Lung (tissue), 11 donors: ENCODE measurements at regions not wholly inside any gene's neighbourhood (a gene's known extent, or its start where the extent isn't known, plus 50 kb on each side); places are given as distances from the start of the nearest gene placed in this dataset.

Experiments
- ATAC-seq: fragments of 200-7000 bp; cut with Tn5 transposase; one replicate; pipeline ENCODE4 v1.9.1; 2020; ENCODE audit warnings: moderate number of reproducible peaks; ENCODE audit not compliant: insufficient read depth, low FRiP score
- DNase-seq, 3 donors: peaks; one replicate each; pipeline ENCODE4 v3.0.0-alpha.2; 2013 to 2017
- H3K27ac ChIP-seq, 2 donors: one replicate each; pipeline ENCODE4 v1.5.1; 2013; ENCODE audit warnings: mild to moderate bottlenecking in 2 of 2, moderate library complexity in 2 of 2, control low read depth in 1 of 2, inconsistent platforms in 1 of 2, low read depth in 1 of 2, low read length in 1 of 2
- H3K27me3 ChIP-seq, 3 donors: one replicate each; pipeline ENCODE4 v1.5.1; 2013; ENCODE audit warnings: low read length in 2 of 3; ENCODE audit not compliant: control insufficient read depth in 3 of 3, insufficient read depth in 3 of 3
- H3K36me3 ChIP-seq, 4 donors: one replicate each; pipeline ENCODE4 v1.5.1; 2013; ENCODE audit warnings: low read length in 4 of 4, mild to moderate bottlenecking in 1 of 4, moderate library complexity in 1 of 4; ENCODE audit not compliant: control insufficient read depth in 4 of 4, insufficient read depth in 4 of 4
- H3K4me1 ChIP-seq, 5 donors: one replicate each; pipeline ENCODE4 v1.5.1; 2013; ENCODE audit warnings: low read length in 5 of 5, mild to moderate bottlenecking in 2 of 5, moderate library complexity in 1 of 5; ENCODE audit not compliant: control insufficient read depth in 5 of 5, insufficient read depth in 5 of 5
- H3K4me3 ChIP-seq: one replicate; pipeline ENCODE4 v1.5.1; 2013; ENCODE audit warnings: mild to moderate bottlenecking, control low read depth, moderate library complexity
- H3K9ac ChIP-seq, 2 donors: one replicate each; pipeline ENCODE4 v1.5.1; 2013; ENCODE audit warnings: low read length in 2 of 2, control low read depth in 1 of 2; ENCODE audit not compliant: insufficient read depth in 1 of 2
- H3K9me3 ChIP-seq, 4 donors: one replicate each; pipeline ENCODE4 v1.5.1; 2013; ENCODE audit warnings: low read length in 3 of 4, mild to moderate bottlenecking in 1 of 4, moderate library complexity in 1 of 4; ENCODE audit not compliant: control insufficient read depth in 4 of 4, insufficient read depth in 3 of 4
- CTCF ChIP-seq: IDR thresholded peaks from 2 replicates; pipeline ENCODE4 v1.5.1; 2012; ENCODE audit warnings: mild to moderate bottlenecking; ENCODE audit errors: control extremely low read depth, extremely low read depth
- WGBS, 2 donors: extraction: QIAGEN DNeasy Blood & Tissue Kit; methylation state at CpG; one replicate each; pipeline ENCODE4 v1.1.7; 2013; 5-methylcytosine and 5-hydroxymethylcytosine counted together
- donor health status: control.
- donor health status: control.
- donor health status: Bipolar disorder and iron deficiency.
- donor health status: healthy.
- donor health status: DM: yes; HTN: yes; CAD: no.

- TF ChIP-seq CTCF: no peak
- Histone ChIP-seq H3K27me3 (no peaks in the 10 kb centered on the region), H3K9me3 (no peaks in the 10 kb centered on the region), H3K4me1 (peaks cover 0 to 3% (median 0%) of the 10 kb centered on the region in 5 donors), H3K9ac (no peak overlapping the region), H3K36me3 (no peaks in the 10 kb centered on the region), H3K27ac (no peak overlapping the region), H3K4me3 (no peak overlapping the region)
- no peak for DNase-seq
- no peak for ATAC-seq
- WGBS, 2 donors: 21 to 42% methylated on average over 1 of the region's 1 CpG
Measured at GRCh38 chr2:7899923-7900322, 781.9 kb upstream of the ID2 start.

GRCh38 chr2:7900593-7900992, 781.3 kb upstream of the ID2 start:
- ATAC-seq (no peak), DNase-seq (no peak)
- TF ChIP-seq CTCF: no peak
- WGBS, 2 donors: 48 to 67% methylated on average over 5 of the region's 5 CpGs
- no peak overlapping the region for H3K4me3 ChIP-seq
- no peaks in the 10 kb centered on the region for H3K36me3 ChIP-seq
- H3K9ac ChIP-seq: no peak overlapping the region
- no peaks in the 10 kb centered on the region for H3K9me3 ChIP-seq
- no peaks in the 10 kb centered on the region for H3K4me1 ChIP-seq
- no peaks in the 10 kb centered on the region for H3K27me3 ChIP-seq
- H3K27ac ChIP-seq: no peak overlapping the region

DNA sequence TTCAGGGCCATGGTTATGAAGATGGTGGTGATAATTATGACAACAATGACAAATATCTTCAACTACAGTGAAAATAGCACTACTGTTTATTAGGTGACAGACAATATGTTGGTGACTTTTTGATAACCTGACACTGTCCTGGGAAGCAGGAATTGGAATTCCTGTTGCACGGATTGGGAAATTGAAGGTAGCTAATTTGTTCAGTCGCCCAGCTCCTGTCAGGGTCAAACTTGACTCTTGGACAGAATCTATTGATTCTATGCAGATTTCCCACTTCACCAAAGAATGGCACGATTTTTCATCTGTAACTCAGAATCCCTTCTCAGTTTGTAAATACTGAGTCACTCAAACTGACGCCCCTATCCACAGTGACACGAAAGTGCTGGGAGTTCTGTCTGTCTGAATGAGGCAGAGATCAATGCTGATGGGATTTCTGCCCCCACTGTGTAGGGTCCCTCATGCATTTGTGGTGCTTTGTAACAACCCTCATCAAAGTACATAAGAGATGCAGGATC, 779.5 kb upstream of the ID2 start:
- H3K36me3 ChIP-seq: no peaks in the 10 kb centered on the region
- no peaks in the 10 kb centered on the region for H3K4me1 ChIP-seq
- no peak overlapping the region for H3K4me3 ChIP-seq
- DNase-seq (no peak), ATAC-seq (no peak)
- no peak overlapping the region for H3K27ac ChIP-seq
- H3K9me3 ChIP-seq: no peaks in the 10 kb centered on the region
- H3K27me3 ChIP-seq: no peaks in the 10 kb centered on the region
- H3K9ac ChIP-seq: no peak overlapping the region
- 76 to 87% methylated on average over 5 of the region's 5 CpGs for WGBS, 2 donors
- TF ChIP-seq CTCF: no peak

DNA sequence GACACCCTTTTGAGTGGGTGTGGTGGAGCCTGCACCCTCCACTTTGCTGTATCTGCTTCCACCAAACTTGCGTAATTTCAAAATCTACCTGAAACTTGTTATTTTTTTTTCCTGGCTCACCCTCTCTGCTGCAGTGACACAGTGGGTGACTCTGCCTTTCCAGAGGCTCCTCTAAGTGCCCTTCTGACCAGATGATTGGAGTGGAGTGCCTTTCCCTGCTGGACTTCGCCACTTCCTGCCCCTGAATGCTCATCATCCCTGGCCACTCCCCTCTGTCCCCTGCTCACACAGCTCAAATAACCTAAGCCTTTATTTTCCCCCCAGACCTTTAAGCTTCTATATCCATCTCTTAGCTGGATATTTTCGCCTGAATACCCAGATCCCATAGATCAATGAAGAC, 777.5 kb upstream of the ID2 start:
- no peak for DNase-seq
- Histone ChIP-seq H3K36me3 (no peaks in the 10 kb centered on the region), H3K4me1 (no peaks in the 10 kb centered on the region), H3K27ac (no peak overlapping the region), H3K9ac (no peak overlapping the region), H3K4me3 (no peak overlapping the region), H3K27me3 (no peaks in the 10 kb centered on the region), H3K9me3 (no peaks in the 10 kb centered on the region)
- ATAC-seq: no peak
- WGBS, 2 donors: 92 to 93% methylated on average over 3 of the region's 3 CpGs
- no peak for TF ChIP-seq CTCF
